ENCODE measurements at regions not wholly inside any gene's neighbourhood (a gene's known extent, or its start where the extent isn't known, plus 50 kb on each side); places are given as distances from the start of the nearest gene placed in this dataset.
"Not testable (repeated sequence)": the region's sequence is repeated elsewhere in the genome, so short reads cannot be mapped to it uniquely, and the experiment has no call there.

GRCh38 chr4:33878710-33879109 lies 2365.6 kb downstream of the ARAP2 start:
- no peak for DNase-seq (ENCODE audit: low read depth, low spot score)

- no peak for DNase-seq (ENCODE audit: low read depth, low spot score)
These were observed 2363.1 kb downstream of the ARAP2 start for GRCh38 chr4:33881176-33881575.

GRCh38 chr4:33882246-33882990 lies 2361.9 kb downstream of the ARAP2 start:
- no peak for DNase-seq (ENCODE audit: low read depth, low spot score)

- no peak for DNase-seq (ENCODE audit: low read depth, low spot score)
These were observed 2361.2 kb downstream of the ARAP2 start for GRCh38 chr4:33883111-33883510.

GRCh38 chr4:33886356-33886755 lies 2358.0 kb downstream of the ARAP2 start:
- no peak for DNase-seq (ENCODE audit: low read depth, low spot score)

- DNase-seq (ENCODE audit: low read depth, low spot score) = no peak
These were observed 2353.5 kb downstream of the ARAP2 start for GRCh38 chr4:33890841-33891240.

GRCh38 chr4:33911959-33912358 lies 2332.4 kb downstream of the ARAP2 start:
- no peak for DNase-seq (ENCODE audit: low read depth, low spot score)

GRCh38 chr4:33914386-33914785 lies 2329.9 kb downstream of the ARAP2 start:
- DNase-seq (ENCODE audit: low read depth, low spot score) = no peak

- no peak for DNase-seq (ENCODE audit: low read depth, low spot score)
These were observed 2320.8 kb downstream of the ARAP2 start for GRCh38 chr4:33923469-33923868.

- DNase-seq (ENCODE audit: low read depth, low spot score) = no peak
These were observed 2320.1 kb downstream of the ARAP2 start for GRCh38 chr4:33924239-33924638.

GRCh38 chr4:33924811-33925210 lies 2319.5 kb downstream of the ARAP2 start:
- no peak for DNase-seq (ENCODE audit: low read depth, low spot score)

- no peak for DNase-seq (ENCODE audit: low read depth, low spot score)
These were observed 2313.8 kb downstream of the ARAP2 start for GRCh38 chr4:33930497-33930896.

GRCh38 chr4:33931026-33931425 lies 2313.3 kb downstream of the ARAP2 start:
- DNase-seq (ENCODE audit: low read depth, low spot score) = no peak

- DNase-seq (ENCODE audit: low read depth, low spot score) = no peak
These were observed 2304.0 kb downstream of the ARAP2 start for GRCh38 chr4:33940281-33940680.

GRCh38 chr4:33941854-33942253 lies 2302.5 kb downstream of the ARAP2 start:
- DNase-seq (ENCODE audit: low read depth, low spot score) = no peak

GRCh38 chr4:33948921-33949320 lies 2295.4 kb downstream of the ARAP2 start:
- DNase-seq (ENCODE audit: low read depth, low spot score) = no peak

GRCh38 chr4:33953848-33954247 lies 2290.5 kb downstream of the ARAP2 start:
- DNase-seq (ENCODE audit: low read depth, low spot score) = not testable (repeated sequence)

GRCh38 chr4:33954759-33955158 lies 2289.6 kb downstream of the ARAP2 start:
- no peak for DNase-seq (ENCODE audit: low read depth, low spot score)

GRCh38 chr4:33959519-33959918 lies 2284.8 kb downstream of the ARAP2 start:
- DNase-seq (ENCODE audit: low read depth, low spot score) = no peak

GRCh38 chr4:33961761-33962160 lies 2282.6 kb downstream of the ARAP2 start:
- DNase-seq (ENCODE audit: low read depth, low spot score) = no peak

- no peak for DNase-seq (ENCODE audit: low read depth, low spot score)
These were observed 2277.5 kb downstream of the ARAP2 start for GRCh38 chr4:33966808-33967207.

- DNase-seq (ENCODE audit: low read depth, low spot score) = no peak
These were observed 2270.0 kb downstream of the ARAP2 start for GRCh38 chr4:33974270-33974669.

GRCh38 chr4:33975995-33976394 lies 2268.3 kb downstream of the ARAP2 start:
- DNase-seq (ENCODE audit: low read depth, low spot score) = no peak

- not testable (repeated sequence) for DNase-seq (ENCODE audit: low read depth, low spot score)
These were observed 2264.5 kb downstream of the ARAP2 start for GRCh38 chr4:33979781-33980180.
